PC-9 (cell line): ENCODE measurements at regions not wholly inside any gene's neighbourhood (a gene's known extent, or its start where the extent isn't known, plus 50 kb on each side); places are given as distances from the start of the nearest gene placed in this dataset.
A peak's percentile ranks its signal among the peaks of the same experiment; 100 is the strongest.

ENCODE experiments used
- BruUV-seq: library from RNA; stranded (reverse); fragments of 400-500 nt; replicated peaks from 2 replicates; lab custom pipeline; 2021; lab: Mats Ljungman, UMichigan
- CTCF ChIA-PET: fragments of 300-600 bp; sonication (Branson Sonifier 250); formaldehyde crosslinking; loops from one replicate; lab custom pipeline; 2022; ENCODE audit warnings: antibody characterized with exemption; lab: Charles Lee
- POLR2A ChIA-PET: fragments of 300-600 bp; sonication (Branson Sonifier 250); formaldehyde crosslinking; loops from one replicate; lab custom pipeline; 2022; ENCODE audit warnings: antibody characterized with exemption; ENCODE audit not compliant: unreplicated experiment; lab: Charles Lee
- DNase-seq, 2 experiments: peaks; one replicate each; pipeline versions ENCODE4 v3.0.0 to v3.0.0-alpha.2; 2015 to 2022; ENCODE audit warnings: mixed read lengths in 1 of 2
- H2AFZ ChIP-seq: fragments of 200-600 bp; sonication (generic); 2 replicates; pipeline ENCODE4 v1.8.1; 2017; ENCODE audit warnings: antibody characterized with exemption
- H3F3A ChIP-seq: fragments of 200-600 bp; sonication (generic); 2 replicates; pipeline ENCODE4 v1.8.1; 2017; ENCODE audit warnings: antibody characterized with exemption, mild to moderate bottlenecking, low read depth; ENCODE audit not compliant: insufficient read depth
- H3K27ac ChIP-seq: fragments of 200-600 bp; sonication (generic); 2 replicates; pipeline ENCODE4 v1.6.1; 2016; ENCODE audit warnings: mixed run types
- H3K27me3 ChIP-seq: fragments of 200-600 bp; sonication (generic); 2 replicates; pipeline ENCODE4 v1.6.1; 2016; ENCODE audit warnings: low read depth, mixed run types; ENCODE audit not compliant: insufficient read depth
- H3K36me3 ChIP-seq: fragments of 200-600 bp; sonication (generic); 2 replicates; pipeline ENCODE4 v1.6.1; 2016; ENCODE audit warnings: low read depth, mixed run types
- H3K4me1 ChIP-seq: fragments of 200-600 bp; sonication (generic); replicated peaks from 2 replicates; pipeline ENCODE4 v1.6.1; 2016; ENCODE audit warnings: mixed run types; ENCODE audit not compliant: insufficient read depth
- H3K4me2 ChIP-seq: fragments of 200-600 bp; sonication (generic); 2 replicates; pipeline ENCODE4 v1.6.1; 2017; ENCODE audit warnings: mixed run types
- H3K4me3 ChIP-seq: fragments of 200-600 bp; sonication (generic); 2 replicates; pipeline ENCODE4 v1.6.1; 2016; ENCODE audit warnings: mixed run types
- H3K79me2 ChIP-seq: fragments of 200-600 bp; sonication (generic); 2 replicates; pipeline ENCODE4 v1.6.1; 2017; ENCODE audit warnings: low read depth, mixed run types
- H3K9me2 ChIP-seq: fragments of 200-600 bp; sonication (generic); 2 replicates; pipeline ENCODE4 v1.8.1; 2017; ENCODE audit warnings: mild to moderate bottlenecking; ENCODE audit not compliant: insufficient read depth
- H3K9me3 ChIP-seq: fragments of 200-600 bp; sonication (generic); 2 replicates; pipeline ENCODE4 v1.8.1; 2016; ENCODE audit warnings: low read depth; ENCODE audit not compliant: insufficient read depth
- H4K20me1 ChIP-seq: fragments of 200-600 bp; sonication (generic); 2 replicates; pipeline ENCODE4 v1.8.1; 2017; ENCODE audit not compliant: insufficient read depth
- CTCF ChIP-seq: fragments of 200-600 bp; sonication (generic); conservative IDR thresholded peaks from 2 replicates; pipeline ENCODE4 v1.6.1; 2017; ENCODE audit warnings: mixed run types, antibody characterized with exemption, mild to moderate bottlenecking, moderate library complexity
- EZH2 ChIP-seq: fragments of 200-600 bp; sonication (generic); IDR thresholded peaks from 2 replicates; pipeline ENCODE4 v1.8.0; 2017; ENCODE audit warnings: antibody characterized with exemption, low read depth
- intact Hi-C: fragments of 100-400 bp; cut with micrococcal nuclease; formaldehyde crosslinking; loops from one replicate; pipeline ENCODE4 v1.10.0; 2022; ENCODE audit not compliant: unreplicated experiment

GRCh38 chr12:24246376-24246775, 296.9 kb upstream of the SOX5 start:
- no peaks in the 10 kb centered on the region for H3K79me2 ChIP-seq
- H3K27me3 ChIP-seq, result no peaks in the 10 kb centered on the region
- no peak overlapping the region for H3K27ac ChIP-seq
- no peak for TF ChIP-seq CTCF
- no peak for TF ChIP-seq EZH2
- no peaks in the 10 kb centered on the region for H3K9me3 ChIP-seq
- H3K4me2 ChIP-seq, result no peak overlapping the region
- no peaks in the 10 kb centered on the region for H3K9me2 ChIP-seq
- H3K36me3 ChIP-seq, result no peaks in the 10 kb centered on the region
- ChIA-PET POLR2A (no interaction called here), CTCF (no interaction called here)
- H3K4me1 ChIP-seq, result no peaks in the 10 kb centered on the region
- BruUV-seq, result no TSS peak
- intact Hi-C loops, result no loop called here
- DNase-seq, result no peak
- H3F3A ChIP-seq, result no peaks in the 10 kb centered on the region
- no peak overlapping the region for H3K4me3 ChIP-seq
- no peak overlapping the region for H2AFZ ChIP-seq
- H4K20me1 ChIP-seq, result no peaks in the 10 kb centered on the region

GRCh38 chr12:24244801-24245200, 295.3 kb upstream of the SOX5 start:
- Histone ChIP-seq H4K20me1 (no peaks in the 10 kb centered on the region), H3K9me2 (no peaks in the 10 kb centered on the region), H3K36me3 (no peaks in the 10 kb centered on the region), H3K79me2 (no peaks in the 10 kb centered on the region), H3K27ac (no peak overlapping the region), H3K27me3 (no peaks in the 10 kb centered on the region), H3F3A (no peaks in the 10 kb centered on the region), H3K4me2 (no peak overlapping the region), H3K4me3 (no peak overlapping the region), H3K9me3 (no peaks in the 10 kb centered on the region), H2AFZ (no peak overlapping the region), H3K4me1 (no peaks in the 10 kb centered on the region)
- intact Hi-C loops, result no loop called here
- CTCF ChIA-PET, result no interaction called here
- DNase-seq, result peak in 1 of 2 experiments; percentile 39
- TF ChIP-seq EZH2, result no peak
- no peak for TF ChIP-seq CTCF
- BruUV-seq, result no TSS peak
- POLR2A ChIA-PET, result no interaction called here

GRCh38 chr12:24244231-24244630, 294.8 kb upstream of the SOX5 start:
- H4K20me1 ChIP-seq, result no peaks in the 10 kb centered on the region
- H3K36me3 ChIP-seq, result no peaks in the 10 kb centered on the region
- no peaks in the 10 kb centered on the region for H3K4me1 ChIP-seq
- H3K27me3 ChIP-seq, result no peaks in the 10 kb centered on the region
- intact Hi-C loops, result no loop called here
- no peak overlapping the region for H3K4me3 ChIP-seq
- no peak for TF ChIP-seq CTCF
- TF ChIP-seq EZH2, result no peak
- no peaks in the 10 kb centered on the region for H3F3A ChIP-seq
- H3K9me2 ChIP-seq, result no peaks in the 10 kb centered on the region
- DNase-seq, result no peak
- ChIA-PET POLR2A (no interaction called here), CTCF (no interaction called here)
- H3K79me2 ChIP-seq, result no peaks in the 10 kb centered on the region
- no peak overlapping the region for H2AFZ ChIP-seq
- no peaks in the 10 kb centered on the region for H3K9me3 ChIP-seq
- H3K27ac ChIP-seq, result no peak overlapping the region
- BruUV-seq, result no TSS peak
- H3K4me2 ChIP-seq, result no peak overlapping the region
